Ascending aorta (tissue), 2 donors: ENCODE measurements at regions not wholly inside any gene's neighbourhood (a gene's known extent, or its start where the extent isn't known, plus 50 kb on each side); places are given as distances from the start of the nearest gene placed in this dataset.
"Not testable (repeated sequence)": the region's sequence is repeated elsewhere in the genome, so short reads cannot be mapped to it uniquely, and the experiment has no call there.

Experiments
- DNase-seq, 2 donors: peaks; one replicate each; pipeline ENCODE4 v3.0.0-alpha.2; 2019; ENCODE audit warnings: low spot score in 2 of 2
- H3K27ac ChIP-seq, 2 donors: fragments of 200-600 bp; sonication (generic); one replicate each; pipeline ENCODE4 v1.5.1; 2016 to 2017; ENCODE audit warnings: mild to moderate bottlenecking in 1 of 2
- H3K27me3 ChIP-seq: fragments of 200-600 bp; sonication (generic); one replicate; pipeline ENCODE4 v1.5.1; 2017
- H3K36me3 ChIP-seq, 2 donors: fragments of 200-600 bp; sonication (generic); one replicate each; pipeline ENCODE4 v1.5.1; 2016
- H3K4me1 ChIP-seq, 2 donors: fragments of 200-600 bp; sonication (generic); one replicate each; pipeline ENCODE4 v1.5.1; 2016 to 2017; ENCODE audit warnings: mild to moderate bottlenecking in 1 of 2
- H3K4me3 ChIP-seq, 2 donors: fragments of 200-600 bp; sonication (generic); one replicate each; pipeline ENCODE4 v1.5.1; 2016 to 2017; ENCODE audit warnings: mild to moderate bottlenecking in 1 of 2
- H3K9me3 ChIP-seq, 2 donors: fragments of 200-600 bp; sonication (generic); one replicate each; pipeline ENCODE4 v1.5.1; 2016
- CTCF ChIP-seq, 3 experiments: fragments of 200-600 bp in 2 of 3; fragments of 450-650 bp in 1 of 3; sonication (generic) in 2 of 3; IDR thresholded peaks; one replicate each; pipeline ENCODE4 v1.5.1; 2016 to 2019; ENCODE audit warnings: antibody characterized with exemption in 3 of 3, mild to moderate bottlenecking in 1 of 3, moderate library complexity in 1 of 3
- intact Hi-C: fragments of 100-400 bp; cut with DNase I; formaldehyde crosslinking; loops from one replicate; pipeline ENCODE4 v1.15.1; 2023

GRCh38 chrX:51026862-51027261 lies 116.3 kb downstream of the BMP15 start:
- Histone ChIP-seq H3K27ac (no peak overlapping the region), H3K9me3 (no peaks in the 10 kb centered on the region), H3K36me3 (no peaks in the 10 kb centered on the region), H3K4me1 (no peaks in the 10 kb centered on the region), H3K4me3 (no peak overlapping the region), H3K27me3 (no peaks in the 10 kb centered on the region)
- DNase-seq = no peak
- TF ChIP-seq CTCF (IDR thresholded peaks at IDR 0.05) = no peak
- intact Hi-C loops = no loop called here

GRCh38 chrX:51035746-51036145 lies 125.2 kb downstream of the BMP15 start:
- Histone ChIP-seq H3K36me3 (no peaks in the 10 kb centered on the region), H3K27ac (no peak overlapping the region), H3K9me3 (no peaks in the 10 kb centered on the region), H3K27me3 (no peaks in the 10 kb centered on the region), H3K4me3 (no peak overlapping the region), H3K4me1 (no peaks in the 10 kb centered on the region)
- intact Hi-C loops = no loop called here
- DNase-seq = no peak
- no peak for TF ChIP-seq CTCF (IDR thresholded peaks at IDR 0.05)

DNA sequence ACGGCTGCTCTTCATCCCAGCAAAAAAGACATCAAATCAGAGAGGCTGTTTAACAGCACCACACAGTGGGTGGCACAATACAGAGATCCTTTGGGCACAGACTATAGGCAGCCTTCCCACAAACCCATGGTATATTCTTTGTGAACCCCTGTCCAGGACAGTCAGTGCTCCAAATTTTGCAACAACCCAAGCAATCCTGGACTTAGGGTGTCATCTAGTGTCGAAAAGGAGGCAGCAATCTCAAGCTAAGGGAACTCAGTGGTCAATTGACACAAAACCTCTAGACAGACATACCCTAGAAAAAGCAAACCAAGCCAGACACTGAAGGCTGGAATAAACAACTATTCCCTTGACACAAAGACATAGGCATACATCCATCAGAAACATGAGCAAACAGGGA lies 137.4 kb downstream of the BMP15 start:
- Histone ChIP-seq H3K4me3 (no peak overlapping the region), H3K9me3 (no peaks in the 10 kb centered on the region), H3K27me3 (no peaks in the 10 kb centered on the region), H3K27ac (no peak overlapping the region), H3K36me3 (no peaks in the 10 kb centered on the region), H3K4me1 (no peaks in the 10 kb centered on the region)
- intact Hi-C loops = no loop called here
- DNase-seq = no peak
- no peak for TF ChIP-seq CTCF (IDR thresholded peaks at IDR 0.05)

DNA sequence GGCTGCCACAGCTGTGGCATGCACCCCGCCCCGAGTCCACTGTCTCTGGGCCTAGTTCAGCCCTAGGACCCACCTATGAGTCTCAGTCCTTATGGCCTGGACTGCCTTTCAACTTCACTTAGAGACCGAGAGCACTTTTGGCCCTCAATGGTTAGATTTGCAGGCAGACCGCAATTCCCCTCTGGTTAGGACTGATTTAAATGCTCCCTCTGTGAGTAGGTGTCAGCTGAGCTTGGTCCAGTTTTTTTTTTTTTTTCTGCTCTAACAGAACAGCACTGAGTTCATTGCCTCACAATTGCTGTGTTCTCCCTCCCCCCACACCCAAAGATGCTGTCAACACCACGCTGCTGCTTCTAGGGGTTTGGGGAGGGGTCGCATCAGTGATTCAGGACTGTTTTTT lies 143.2 kb downstream of the BMP15 start:
- no peak for DNase-seq

GRCh38 chrX:51098046-51098445 lies 187.5 kb downstream of the BMP15 start:
- Histone ChIP-seq H3K9me3 (no peaks in the 10 kb centered on the region), H3K27me3 (no peaks in the 10 kb centered on the region), H3K27ac (no peak overlapping the region), H3K4me3 (no peak overlapping the region), H3K4me1 (no peaks in the 10 kb centered on the region), H3K36me3 (no peaks in the 10 kb centered on the region)
- intact Hi-C loops = no loop called here
- no peak for DNase-seq
- TF ChIP-seq CTCF (IDR thresholded peaks at IDR 0.05) = no peak

More for the DNA sequence above, 143.2 kb downstream of the BMP15 start:
- no peak for TF ChIP-seq CTCF (IDR thresholded peaks at IDR 0.05)
- intact Hi-C loops = no loop called here
- H3K27ac ChIP-seq = no peak overlapping the region
- H3K36me3 ChIP-seq = no peaks in the 10 kb centered on the region
- no peak overlapping the region for H3K4me3 ChIP-seq
- H3K9me3 ChIP-seq = no peaks in the 10 kb centered on the region
- no peaks in the 10 kb centered on the region for H3K4me1 ChIP-seq
- H3K27me3 ChIP-seq = no peaks in the 10 kb centered on the region

DNA sequence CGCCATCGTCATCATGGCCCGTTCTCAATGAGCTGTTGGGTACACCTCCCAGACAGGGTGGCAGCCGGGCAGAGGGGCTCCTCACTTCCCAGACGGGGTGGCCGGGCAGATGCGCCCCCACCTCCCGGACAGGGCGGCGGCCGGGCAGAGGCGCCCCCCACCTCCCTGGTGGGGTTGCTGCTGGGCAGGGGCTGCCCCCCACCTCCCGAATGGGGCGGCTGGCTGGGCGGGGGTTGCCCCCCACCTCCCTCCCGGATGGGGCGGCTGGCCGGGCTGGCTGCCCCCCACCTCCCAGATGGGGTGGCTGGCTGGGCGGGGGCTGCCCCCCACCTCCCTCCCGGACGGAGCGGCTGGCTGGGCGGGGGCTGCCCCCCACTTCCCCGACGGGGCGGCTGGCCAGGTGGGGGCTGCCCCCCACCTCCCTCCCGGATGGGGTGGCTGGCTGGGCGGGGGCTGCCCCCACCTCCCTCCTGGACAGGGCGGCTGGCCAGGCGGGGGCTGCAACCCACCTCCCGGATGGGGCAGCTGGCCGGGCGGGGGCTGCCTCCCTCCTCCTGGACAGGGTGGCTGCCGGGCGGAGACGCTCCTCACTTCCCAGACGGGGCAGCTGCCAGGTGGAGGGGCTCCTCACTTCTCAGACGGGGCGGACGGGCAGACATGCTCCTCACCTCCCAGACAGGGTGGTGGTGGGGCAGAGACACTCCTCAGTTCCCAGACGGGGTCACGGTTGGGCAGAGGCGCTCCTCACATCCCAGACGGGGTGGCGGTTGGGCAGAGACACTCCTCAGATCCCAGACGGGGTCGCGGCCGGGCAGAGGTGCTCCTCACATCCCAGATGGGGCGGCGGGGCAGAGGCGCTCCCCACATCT lies 208.8 kb downstream of the BMP15 start:
- H3K27me3 ChIP-seq, H3K9me3 ChIP-seq, H3K36me3 ChIP-seq, H3K4me3 ChIP-seq, DNase-seq, intact Hi-C loops, H3K27ac ChIP-seq, H3K4me1 ChIP-seq: not testable (repeated sequence)

DNA sequence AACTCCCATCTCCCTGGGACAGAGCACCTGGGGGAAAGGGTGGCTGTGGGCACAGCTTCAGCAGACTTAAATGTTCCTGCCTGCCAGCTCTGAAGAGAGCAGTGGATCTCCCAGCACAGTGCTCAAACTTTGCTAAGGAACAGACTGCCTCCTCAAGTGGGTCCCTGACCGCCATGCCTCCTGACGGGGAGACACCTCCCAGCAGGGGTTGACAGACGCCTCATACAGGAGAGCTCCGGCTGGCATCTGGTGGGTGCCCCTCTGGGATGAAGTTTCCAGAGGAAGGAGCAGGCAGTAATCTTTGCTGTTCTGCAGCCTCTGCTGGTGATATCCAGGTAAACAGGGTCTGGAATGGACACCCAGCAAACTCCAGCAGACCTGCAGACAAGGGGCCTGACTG lies 206.9 kb upstream of the NUDT10 start:
- DNase-seq, H3K36me3 ChIP-seq, H3K27me3 ChIP-seq, H3K4me1 ChIP-seq, H3K27ac ChIP-seq, H3K4me3 ChIP-seq, H3K9me3 ChIP-seq, intact Hi-C loops: not testable (repeated sequence)
